Progenitor cell of endocrine pancreas (in vitro differentiated cells): ENCODE measurements at regions not wholly inside any gene's neighbourhood (a gene's known extent, or its start where the extent isn't known, plus 50 kb on each side); places are given as distances from the start of the nearest gene placed in this dataset.

ENCODE experiments used
- DNase-seq: peaks from one replicate; pipeline ENCODE4 v3.0.0; 2021; ENCODE audit warnings: low spot score; ENCODE audit not compliant: unreplicated experiment
- H3K27ac Mint-ChIP-seq: 2 replicates; pipeline ENCODE4 v1.8.0; 2021; ENCODE audit warnings: mild to moderate bottlenecking, moderate library complexity, mixed read lengths
- H3K27me3 Mint-ChIP-seq: 2 replicates; pipeline ENCODE4 v1.8.0; 2021; ENCODE audit warnings: mixed read lengths
- H3K36me3 Mint-ChIP-seq: 2 replicates; pipeline ENCODE4 v1.8.0; 2022; ENCODE audit warnings: mixed read lengths; ENCODE audit not compliant: insufficient read depth
- H3K4me1 Mint-ChIP-seq: 2 replicates; pipeline ENCODE4 v1.8.0; 2021; ENCODE audit warnings: low read depth, mixed read lengths
- H3K4me3 Mint-ChIP-seq: 2 replicates; pipeline ENCODE4 v1.8.0; 2021; ENCODE audit warnings: low read depth, mild to moderate bottlenecking, moderate library complexity, mixed read lengths
- H3K9me3 Mint-ChIP-seq: 2 replicates; pipeline ENCODE4 v1.8.0; 2021; ENCODE audit warnings: low read depth, mixed read lengths
- CTCF ChIP-seq: fragments of 200-600 bp; sonication (generic); IDR thresholded peaks from one replicate; pipeline ENCODE4 v1.5.0; 2021; ENCODE audit warnings: antibody characterized with exemption, mild to moderate bottlenecking; ENCODE audit not compliant: unreplicated experiment

- Mint-ChIP-seq H3K27ac (no peak overlapping the region), H3K9me3 (no peaks in the 10 kb centered on the region), H3K36me3 (no peaks in the 10 kb centered on the region), H3K27me3 (no peaks in the 10 kb centered on the region), H3K4me3 (no peak overlapping the region), H3K4me1 (no peaks in the 10 kb centered on the region)
- no peak for TF ChIP-seq CTCF
- DNase-seq = no peak
These were observed 147.9 kb upstream of the PDE7B start for GRCh38 chr6:135703621-135704020.

GRCh38 chr6:135707426-135707825, 144.1 kb upstream of the PDE7B start:
- Mint-ChIP-seq H3K4me1 (no peaks in the 10 kb centered on the region), H3K36me3 (no peaks in the 10 kb centered on the region), H3K9me3 (no peaks in the 10 kb centered on the region), H3K27ac (no peak overlapping the region), H3K27me3 (no peaks in the 10 kb centered on the region), H3K4me3 (no peak overlapping the region)
- TF ChIP-seq CTCF = no peak
- DNase-seq = no peak

- TF ChIP-seq CTCF = no peak
- H3K4me1 Mint-ChIP-seq = no peaks in the 10 kb centered on the region
- H3K36me3 Mint-ChIP-seq = no peaks in the 10 kb centered on the region
- no peak overlapping the region for H3K27ac Mint-ChIP-seq
- H3K27me3 Mint-ChIP-seq = no peaks in the 10 kb centered on the region
- DNase-seq = no peak
- H3K9me3 Mint-ChIP-seq = no peaks in the 10 kb centered on the region
- H3K4me3 Mint-ChIP-seq = no peak overlapping the region
These were observed 141.5 kb upstream of the PDE7B start for GRCh38 chr6:135710042-135710441.

- Mint-ChIP-seq H3K4me3 (no peak overlapping the region), H3K4me1 (peaks cover 8% of the 10 kb centered on the region), H3K27me3 (no peaks in the 10 kb centered on the region), H3K27ac (no peak overlapping the region), H3K9me3 (peaks cover 33% of the 10 kb centered on the region), H3K36me3 (peaks cover 4% of the 10 kb centered on the region)
- no peak for DNase-seq
- TF ChIP-seq CTCF = no peak
These were observed 129.3 kb upstream of the PDE7B start for GRCh38 chr6:135722190-135722589.

- no peaks in the 10 kb centered on the region for H3K27me3 Mint-ChIP-seq
- no peak for TF ChIP-seq CTCF
- no peak overlapping the region for H3K4me3 Mint-ChIP-seq
- peaks cover 8% of the 10 kb centered on the region for H3K4me1 Mint-ChIP-seq
- no peak for DNase-seq
- peaks cover 34% of the 10 kb centered on the region for H3K9me3 Mint-ChIP-seq
- peaks cover 4% of the 10 kb centered on the region for H3K36me3 Mint-ChIP-seq
- H3K27ac Mint-ChIP-seq = peak overlapping the region; percentile 69
These were observed 128.8 kb upstream of the PDE7B start for GRCh38 chr6:135722679-135723078.
